Inflammatory macrophage treated with lipopolysaccharide for 4 hours (primary cell): ENCODE measurements at regions not wholly inside any gene's neighbourhood (a gene's known extent, or its start where the extent isn't known, plus 50 kb on each side); places are given as distances from the start of the nearest gene placed in this dataset.
A peak's percentile ranks its signal among the peaks of the same experiment; 100 is the strongest.

ENCODE experiments used
- DNase-seq: peaks from one replicate; pipeline ENCODE4 v3.0.0-alpha.2; 2020

DNA sequence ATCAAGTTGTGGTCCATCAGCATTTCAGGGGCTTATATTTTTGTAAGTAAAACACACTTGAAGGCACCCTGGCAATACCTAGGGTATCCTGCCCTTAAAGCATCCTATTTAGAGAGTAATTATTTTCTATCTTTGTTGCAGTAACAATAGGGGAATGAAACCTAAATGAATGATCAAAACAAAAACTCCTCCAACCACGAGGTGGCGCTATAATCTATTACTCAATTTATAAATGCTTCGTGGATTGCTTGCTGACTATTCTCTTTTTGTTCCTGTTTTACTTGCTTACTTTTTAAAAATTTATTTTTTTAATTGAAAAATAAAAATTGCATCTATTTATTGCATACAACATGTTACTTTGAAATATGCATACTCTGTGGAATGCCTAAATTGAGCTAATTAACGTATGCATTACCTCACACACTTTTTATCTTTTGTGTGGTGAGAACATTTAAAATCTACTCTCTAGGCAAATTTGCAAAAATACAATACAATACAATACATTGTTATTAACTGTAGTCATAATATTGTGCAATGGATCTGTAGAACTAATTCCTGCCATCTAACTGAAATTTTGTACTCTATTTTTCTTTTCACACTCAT is 147.7 kb upstream of the BMPER start:
- DNase-seq, result peak; percentile 39

GRCh38 chr7:33760146-33760545 is 145.2 kb upstream of the BMPER start:
- no peak for DNase-seq

DNA sequence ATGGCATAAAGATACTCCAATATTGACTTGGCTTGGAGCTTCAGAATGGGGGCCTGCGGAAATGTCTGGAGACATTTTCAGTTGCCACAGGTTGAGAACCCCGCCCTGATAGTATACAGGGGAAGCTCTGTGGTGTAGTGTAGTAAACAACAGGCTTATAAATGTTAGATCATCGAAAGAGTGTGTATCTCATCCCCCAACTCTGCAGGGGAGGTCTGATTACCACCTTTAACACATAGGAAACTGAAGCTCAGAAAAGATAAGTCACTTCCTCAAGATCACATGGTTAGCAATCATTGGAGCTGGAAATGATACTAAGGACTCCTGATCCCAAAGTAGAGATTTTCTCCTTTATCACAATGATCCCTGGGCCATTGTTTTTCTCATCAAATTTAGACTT is 144.5 kb upstream of the BMPER start:
- no peak for DNase-seq

DNA sequence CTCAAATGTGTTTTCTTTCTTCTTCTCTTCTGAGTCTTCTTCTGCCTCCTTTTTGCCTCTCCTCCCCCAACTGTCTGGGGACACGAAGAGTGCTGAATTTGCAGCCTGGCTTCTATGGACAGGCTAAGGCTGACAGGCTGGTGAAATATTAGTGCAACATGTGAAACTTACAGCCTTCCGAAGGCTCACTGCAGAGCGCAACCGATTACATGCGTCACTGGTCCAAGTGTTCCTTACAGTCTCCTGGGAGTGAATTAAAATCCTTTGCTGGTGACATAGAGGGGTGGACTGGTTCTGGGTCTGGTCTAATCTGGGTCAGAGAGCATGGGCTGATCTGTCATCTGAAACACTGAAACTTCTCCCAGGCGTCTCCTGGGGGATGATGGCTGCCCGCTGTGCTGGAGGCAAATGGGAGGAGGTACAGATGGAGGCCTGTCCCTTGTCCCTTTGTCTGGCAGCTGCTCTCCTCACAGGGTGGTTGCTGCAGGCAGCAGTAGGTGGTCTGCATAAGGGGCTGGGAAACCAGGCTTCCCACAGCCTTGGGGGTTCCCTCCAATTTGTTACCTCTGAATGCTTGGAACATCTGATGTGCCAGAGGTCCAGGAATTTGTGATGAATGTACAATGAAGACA is 143.8 kb upstream of the BMPER start:
- DNase-seq, result no peak

GRCh38 chr7:33762151-33762910 is 143.0 kb upstream of the BMPER start:
- no peak for DNase-seq

- DNase-seq, result no peak
Measured at GRCh38 chr7:33762911-33763306, 142.4 kb upstream of the BMPER start.

GRCh38 chr7:33764752-33765451 is 140.4 kb upstream of the BMPER start:
- no peak for DNase-seq

DNA sequence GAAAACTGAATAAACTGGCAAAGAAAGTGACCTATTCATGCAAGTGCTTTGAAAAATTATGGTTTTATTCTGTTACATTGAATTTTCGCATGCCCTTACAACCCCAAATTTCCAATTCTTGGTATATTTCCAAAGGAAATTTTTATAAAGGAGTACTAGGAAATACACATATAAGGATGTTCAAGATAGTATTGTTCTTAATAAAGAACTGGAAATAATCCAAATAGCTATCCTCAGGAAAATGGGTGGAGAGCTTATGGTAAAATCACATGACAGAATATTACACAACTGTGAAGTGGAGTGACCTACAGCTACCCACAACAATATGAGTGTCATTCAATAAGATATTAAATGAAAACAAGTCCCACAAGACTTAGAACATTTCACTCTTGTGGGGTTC is 138.9 kb upstream of the BMPER start:
- DNase-seq, result no peak

GRCh38 chr7:33769930-33770329 is 135.4 kb upstream of the BMPER start:
- no peak for DNase-seq

DNA sequence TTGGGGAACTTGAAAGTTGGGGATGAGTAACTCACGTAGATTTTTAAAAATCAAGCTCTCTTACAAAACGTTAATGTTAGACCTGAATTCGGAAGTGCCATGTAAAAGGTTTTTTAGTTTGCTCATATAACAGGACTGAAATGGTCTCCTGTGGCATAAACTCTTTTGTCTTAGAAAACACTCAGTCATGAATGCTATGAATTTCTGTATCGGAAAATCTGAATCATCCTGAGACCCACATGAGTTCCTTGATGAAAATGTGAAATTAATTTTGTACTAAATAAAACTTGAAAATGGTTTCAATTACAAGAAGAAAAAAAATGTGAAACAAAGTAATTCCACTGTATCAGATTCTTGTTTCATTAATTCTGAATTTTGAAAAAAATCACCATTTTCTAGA is 134.8 kb upstream of the BMPER start:
- DNase-seq, result no peak

GRCh38 chr7:33771422-33771821 is 133.9 kb upstream of the BMPER start:
- DNase-seq, result no peak

GRCh38 chr7:33773053-33773452 is 132.3 kb upstream of the BMPER start:
- DNase-seq, result no peak

DNA sequence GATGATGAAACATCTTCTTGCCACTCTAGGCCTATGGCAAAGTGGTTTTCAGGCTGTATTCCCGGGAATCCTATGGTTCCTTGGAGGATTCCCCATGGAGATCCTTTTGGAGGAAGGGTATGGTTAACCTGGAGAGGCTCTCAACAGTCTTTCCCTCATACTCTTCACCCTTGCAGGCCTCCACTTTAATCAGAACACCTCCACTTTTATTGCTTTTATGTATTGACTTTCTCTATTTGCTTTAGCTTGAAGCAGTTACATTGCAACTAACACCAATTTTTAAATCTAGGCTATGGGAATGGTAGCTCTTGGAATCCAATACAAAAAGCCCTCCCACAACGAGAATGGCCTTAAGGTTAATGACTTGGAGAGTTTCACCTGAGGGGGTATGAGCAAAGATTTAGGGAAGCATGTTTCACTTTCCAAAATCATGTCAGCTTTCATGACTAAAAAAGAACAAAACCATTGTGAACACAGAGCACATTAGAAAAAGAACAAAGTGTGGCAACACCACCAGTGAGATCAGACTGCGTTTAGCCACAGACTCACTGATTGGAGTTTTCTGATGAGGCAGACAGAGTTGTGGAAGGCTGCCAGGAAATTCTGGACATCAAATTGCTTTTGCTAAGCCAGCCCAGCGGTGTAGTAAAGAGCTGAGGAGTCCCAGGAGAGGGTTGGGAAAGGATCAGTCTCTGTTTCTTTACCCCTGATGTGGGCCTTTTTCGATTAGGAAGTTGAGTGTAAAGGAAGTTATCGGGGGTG is 130.4 kb upstream of the BMPER start:
- no peak for DNase-seq

DNA sequence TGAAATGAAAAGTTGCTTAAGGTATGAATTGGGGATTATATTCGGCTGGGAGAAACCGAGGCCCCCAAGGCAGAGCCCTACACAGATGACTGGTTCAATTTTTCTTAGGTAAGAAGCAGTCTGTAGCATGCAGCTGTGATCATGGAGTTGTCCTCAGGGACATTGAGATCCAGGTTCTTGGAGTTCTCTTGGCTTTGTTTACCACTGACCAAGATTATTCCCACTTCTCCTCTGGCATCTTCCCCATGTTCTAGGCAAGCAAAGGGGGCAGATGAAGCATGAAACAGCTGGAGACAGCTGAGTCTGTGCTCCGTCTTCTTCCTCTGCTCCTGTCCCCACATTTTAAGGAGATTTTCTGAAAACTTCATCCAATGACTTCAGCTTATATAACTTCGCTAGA is 129.5 kb upstream of the BMPER start:
- DNase-seq, result no peak

GRCh38 chr7:33776788-33777187 is 128.6 kb upstream of the BMPER start:
- no peak for DNase-seq

DNA sequence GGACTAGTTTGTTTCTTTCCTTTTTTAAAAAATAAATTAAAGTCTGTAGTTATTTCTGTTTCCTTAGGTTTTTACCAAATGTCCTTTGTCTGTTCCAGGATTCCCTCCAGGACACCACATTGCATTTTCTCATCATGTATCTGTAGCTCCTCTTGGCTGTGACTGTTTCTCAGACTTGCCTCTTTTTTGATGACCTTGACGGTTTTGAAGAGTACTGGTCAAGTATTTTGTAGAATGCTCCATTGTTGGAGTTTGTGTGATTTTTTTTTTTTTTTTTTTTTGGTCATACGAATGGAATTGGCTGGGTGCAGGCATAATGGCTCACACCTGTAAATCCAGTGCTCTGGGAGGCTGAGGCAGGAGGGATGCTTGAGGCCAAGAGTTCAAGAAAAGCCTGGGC is 127.1 kb upstream of the BMPER start:
- DNase-seq, result no peak

GRCh38 chr7:33779216-33779615 is 126.1 kb upstream of the BMPER start:
- DNase-seq, result no peak

DNA sequence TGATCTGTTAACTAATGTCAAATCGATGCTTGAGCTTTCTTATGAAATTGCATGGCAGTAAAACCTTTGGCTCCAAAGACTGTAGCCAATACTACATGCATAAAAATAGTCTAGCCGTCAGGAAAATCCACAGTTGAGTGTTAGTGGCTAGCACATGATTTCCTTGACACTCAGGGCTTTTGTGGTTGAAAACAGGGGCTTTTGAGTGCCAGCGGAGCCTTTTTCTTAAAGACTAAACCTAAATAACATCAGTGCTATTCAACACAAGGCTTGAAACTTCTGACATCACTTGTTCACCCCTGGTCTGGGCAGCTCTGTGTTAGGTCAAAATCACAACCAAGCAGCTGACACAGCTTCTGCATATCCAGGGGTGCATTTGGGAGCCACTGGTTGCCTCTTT is 124.2 kb upstream of the BMPER start:
- no peak for DNase-seq

DNA sequence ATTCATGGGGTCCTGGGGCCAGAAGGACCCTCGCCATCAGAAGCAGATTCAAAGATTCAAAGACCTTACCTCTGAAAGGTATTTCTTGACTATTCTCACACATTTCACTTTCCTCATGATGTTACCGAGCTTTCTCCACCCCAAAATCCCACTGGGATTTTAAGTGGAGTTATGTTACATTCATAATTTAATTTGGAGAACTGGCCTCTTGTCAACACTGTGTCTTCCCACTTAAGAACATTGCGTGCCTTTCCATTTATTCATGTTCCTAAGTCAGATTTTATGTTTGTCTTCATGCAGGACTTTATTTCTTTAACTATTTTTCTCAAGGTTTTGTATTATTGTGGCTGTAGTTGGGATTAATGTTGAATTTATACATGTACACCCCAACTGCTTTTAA is 123.5 kb upstream of the BMPER start:
- DNase-seq, result no peak

- no peak for DNase-seq
Measured at GRCh38 chr7:33784000-33784399, 121.3 kb upstream of the BMPER start.

- DNase-seq, result no peak
Measured at GRCh38 chr7:33788531-33788930, 116.8 kb upstream of the BMPER start.

- no peak for DNase-seq
Measured at GRCh38 chr7:33789871-33790630, 115.3 kb upstream of the BMPER start.
